ENCODE measurements at regions not wholly inside any gene's neighbourhood (a gene's known extent, or its start where the extent isn't known, plus 50 kb on each side); places are given as distances from the start of the nearest gene placed in this dataset.

DNA sequence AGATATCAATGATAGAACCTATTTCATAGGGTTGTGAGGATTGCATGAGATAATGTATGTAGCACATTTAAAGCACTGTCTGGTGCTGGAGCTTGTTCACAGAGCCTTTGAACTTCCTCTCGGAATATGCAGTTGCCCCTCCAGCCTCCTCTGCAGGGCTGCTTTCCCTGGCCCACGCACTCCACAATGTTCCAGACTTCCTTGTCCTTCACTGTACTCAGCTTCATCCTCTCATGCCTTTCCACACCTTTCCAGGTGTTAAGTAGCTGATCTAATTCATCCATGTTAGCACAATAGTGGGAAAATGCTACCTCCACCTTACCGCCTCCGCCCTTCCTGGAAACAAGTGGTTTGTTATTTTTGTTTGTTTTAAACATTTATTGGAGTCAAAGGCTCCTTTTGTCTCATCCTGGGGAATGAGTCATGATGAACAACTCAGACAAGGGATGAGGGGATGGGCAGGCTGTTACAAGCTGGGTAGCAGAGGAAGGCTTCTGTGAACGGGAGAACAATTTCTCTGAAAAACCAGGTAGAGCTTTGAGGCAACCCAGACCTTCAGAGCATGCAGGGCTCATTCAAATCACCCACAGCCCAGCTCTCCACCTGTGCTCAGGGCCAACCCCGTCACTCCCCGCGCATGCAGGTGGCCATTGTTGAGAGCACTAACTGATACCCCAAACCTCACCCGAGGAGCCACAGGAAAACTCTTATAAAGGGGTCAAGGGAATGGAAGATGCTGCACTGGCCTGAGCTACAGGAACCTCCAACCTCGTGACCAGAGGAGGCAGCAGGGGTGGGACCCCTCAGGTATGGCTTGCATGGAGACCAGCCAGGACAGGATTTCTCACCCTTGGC, 84.9 kb upstream of the TBL1X start:
- no peaks in the 10 kb centered on the region for H4K20me1 ChIP-seq (replicated peaks in 1 of 2; ENCODE audit: control insufficient read depth in 1 of 2, insufficient read depth in 2 of 2, low read length in 2 of 2)
- no peaks in the 10 kb centered on the region for H3K9me3 ChIP-seq (ENCODE audit: insufficient read depth in 2 of 2, low read depth in 1 of 2, low read length in 1 of 2)
- H3K18ac ChIP-seq (ENCODE audit: extremely low read depth, low read length): no peak overlapping the region
- H3K23ac ChIP-seq (ENCODE audit: insufficient read length): no peak overlapping the region
- H3K4me3 ChIP-seq (ENCODE audit: extremely low read depth in 1 of 4, insufficient read depth in 2 of 4, low read depth in 3 of 4, low read length in 4 of 4): no peak overlapping the region
- no peak overlapping the region for H2BK5ac ChIP-seq (ENCODE audit: low read depth, low read length)
- no peak overlapping the region for H2AK5ac ChIP-seq (ENCODE audit: low read depth, low read length)
- H3K9ac ChIP-seq (replicated peaks in 1 of 4; ENCODE audit: extremely low read depth in 1 of 4, low read depth in 3 of 4, low read length in 3 of 4): no peak overlapping the region
- WGBS, 2 experiments (ENCODE audit: extremely low coverage in 1 of 2, insufficient coverage in 1 of 2, insufficient read length in 1 of 2, insufficient replicate concordance in 2 of 2, low coverage in 1 of 2, low lambda C conversion rate in 2 of 2, missing lambda C conversion rate in 1 of 2): 90% methylated on average over 9 of the region's 10 CpGs; no CpG with 5 or more reads in 1 of the 2 experiments
- no peak overlapping the region for H4K8ac ChIP-seq (ENCODE audit: extremely low read depth, insufficient read depth, low read length)
- H2BK120ac ChIP-seq (replicated peaks; ENCODE audit: low read depth, low read length): no peak overlapping the region
- no peak overlapping the region for H3K56ac ChIP-seq (replicated peaks; ENCODE audit: insufficient read length, low read depth, low read length)
- FAIRE-seq (no peak), DNase-seq (ENCODE audit: low read depth in 1 of 2, low spot score in 2 of 2) (no peak)
- no peaks in the 10 kb centered on the region for H3K36me3 ChIP-seq (ENCODE audit: control insufficient read depth in 2 of 4, insufficient read depth in 4 of 4, low read length in 3 of 4)
- H2BK12ac ChIP-seq (ENCODE audit: low read depth, low read length): no peak overlapping the region
- no peak overlapping the region for H3K14ac ChIP-seq (ENCODE audit: insufficient read length)
- H3K23me2 ChIP-seq (ENCODE audit: low read depth, low read length): no peaks in the 10 kb centered on the region
- no peaks in the 10 kb centered on the region for H3K79me1 ChIP-seq (ENCODE audit: low read depth, low read length)
- no peak overlapping the region for H3K27ac ChIP-seq (ENCODE audit: low read depth, low read length)
- no peak for TF ChIP-seq TCF12 (IDR thresholded peaks at IDR 0.05; ENCODE audit: low read depth, low read length)
- H4K91ac ChIP-seq (replicated peaks; ENCODE audit: insufficient read length, low read length): no peak overlapping the region
- no peak overlapping the region for H2BK15ac ChIP-seq (ENCODE audit: low read length)
- ChIA-PET POLR2A (ENCODE audit: partially characterized antibody) (no interaction called here), CTCF (ENCODE audit: partially characterized antibody) (interaction anchor here (0.5 kb wide), 1 partner anchor 131 kb away, joined by 3 read pairs; no protein-coding TSS in a partner anchor)
- H3K4me1 ChIP-seq (replicated peaks in 1 of 4; ENCODE audit: control insufficient read depth in 3 of 4, insufficient read depth in 4 of 4, low read length in 3 of 4): no peaks in the 10 kb centered on the region
- no peak overlapping the region for H3K4me2 ChIP-seq (ENCODE audit: insufficient read depth in 1 of 2, low read depth in 2 of 2, low read length in 2 of 2)
- H3K4ac ChIP-seq (replicated peaks; ENCODE audit: insufficient read length, low read depth, low read length): no peak overlapping the region
- H2BK20ac ChIP-seq (ENCODE audit: low read length): no peak overlapping the region
- H3K79me2 ChIP-seq (ENCODE audit: control insufficient read depth in 1 of 2, insufficient read depth in 2 of 2, low read length in 2 of 2): no peaks in the 10 kb centered on the region
- no peak overlapping the region for H2AFZ ChIP-seq (ENCODE audit: low read length)
- H3K27me3 ChIP-seq (replicated peaks in 1 of 4; ENCODE audit: control insufficient read depth in 3 of 4, extremely low read depth in 1 of 4, insufficient read depth in 3 of 4, low read length in 3 of 4): no peaks in the 10 kb centered on the region
- no peak overlapping the region for H4K5ac ChIP-seq (ENCODE audit: insufficient read length, low read depth, low read length)
